Stimulated activated CD4-positive, alpha-beta T cell treated with anti-CD3 and anti-CD28 coated beads, Interleukin-1b, Interleukin-23, amount 100 ng/mL, for 48 hours (primary cell): ENCODE measurements at regions not wholly inside any gene's neighbourhood (a gene's known extent, or its start where the extent isn't known, plus 50 kb on each side); places are given as distances from the start of the nearest gene placed in this dataset.

Source experiments
- DNase-seq: peaks from one replicate; pipeline ENCODE4 v3.0.0-alpha.2; 2020

- DNase-seq = no peak
Observed at GRCh38 chr2:136257893-136258292, 139.9 kb upstream of the CXCR4 start.

- DNase-seq = no peak
Observed at GRCh38 chr2:136255648-136256461, 137.9 kb upstream of the CXCR4 start.

GRCh38 chr2:136255127-136255526 lies 137.2 kb upstream of the CXCR4 start:
- no peak for DNase-seq

- no peak for DNase-seq
Observed at GRCh38 chr2:136254681-136255080, 136.7 kb upstream of the CXCR4 start.

GRCh38 chr2:136253288-136254004 lies 135.5 kb upstream of the CXCR4 start:
- DNase-seq = no peak

GRCh38 chr2:136251885-136252585 lies 134.1 kb upstream of the CXCR4 start:
- no peak for DNase-seq

GRCh38 chr2:136251197-136251884 lies 133.4 kb upstream of the CXCR4 start:
- no peak for DNase-seq

- no peak for DNase-seq
Observed at GRCh38 chr2:136250131-136250530, 132.2 kb upstream of the CXCR4 start.

GRCh38 chr2:136248907-136249306 lies 131.0 kb upstream of the CXCR4 start:
- DNase-seq = no peak

GRCh38 chr2:136248242-136248641 lies 130.3 kb upstream of the CXCR4 start:
- no peak for DNase-seq

GRCh38 chr2:136247204-136247950 lies 129.4 kb upstream of the CXCR4 start:
- peak; percentile 73 for DNase-seq

- DNase-seq = no peak
Observed at GRCh38 chr2:136246086-136246669, 128.2 kb upstream of the CXCR4 start.

- no peak for DNase-seq
Observed at GRCh38 chr2:136245211-136245610, 127.3 kb upstream of the CXCR4 start.

GRCh38 chr2:136244536-136244885 lies 126.6 kb upstream of the CXCR4 start:
- DNase-seq = no peak

GRCh38 chr2:136243638-136244535 lies 125.9 kb upstream of the CXCR4 start:
- DNase-seq = no peak

- peak; percentile 54 for DNase-seq
Observed at GRCh38 chr2:136242687-136243277, 124.8 kb upstream of the CXCR4 start.

- no peak for DNase-seq
Observed at GRCh38 chr2:136242100-136242499, 124.2 kb upstream of the CXCR4 start.

GRCh38 chr2:136239079-136239685 lies 121.2 kb upstream of the CXCR4 start:
- no peak for DNase-seq

- peak; percentile 34 for DNase-seq
Observed at GRCh38 chr2:136238286-136239078, 120.5 kb upstream of the CXCR4 start.
